H9 (cell line): ENCODE measurements at regions not wholly inside any gene's neighbourhood (a gene's known extent, or its start where the extent isn't known, plus 50 kb on each side); places are given as distances from the start of the nearest gene placed in this dataset.

Source experiments
- DNase-seq: peaks from one replicate; pipeline ENCODE4 v3.0.0-alpha.2; 2017
- H2AFZ ChIP-seq: one replicate; pipeline ENCODE4 v1.6.1; 2013; ENCODE audit warnings: mild to moderate bottlenecking, low read length, control low read depth, moderate library complexity
- H2AK5ac ChIP-seq: 2 replicates; pipeline ENCODE4 v1.6.1; 2013; ENCODE audit warnings: low read length, control low read depth, mixed read lengths; ENCODE audit not compliant: insufficient read length
- H2BK120ac ChIP-seq: one replicate; pipeline ENCODE4 v1.6.1; 2013; ENCODE audit warnings: low read depth, mild to moderate bottlenecking, low read length, control low read depth, inconsistent platforms; ENCODE audit not compliant: poor library complexity, severe bottlenecking
- H2BK12ac ChIP-seq: 2 replicates; pipeline ENCODE4 v1.6.1; 2013; ENCODE audit warnings: low read length, control low read depth, mixed read lengths, low read depth; ENCODE audit not compliant: insufficient read length
- H2BK15ac ChIP-seq: 2 replicates; pipeline ENCODE4 v1.6.1; 2013; ENCODE audit warnings: low read depth, low read length, control low read depth
- H2BK20ac ChIP-seq: one replicate; pipeline ENCODE4 v1.6.1; 2013; ENCODE audit warnings: low read depth, mild to moderate bottlenecking, low read length, control low read depth, inconsistent platforms; ENCODE audit not compliant: poor library complexity, severe bottlenecking
- H2BK5ac ChIP-seq: 2 replicates; pipeline ENCODE4 v1.6.1; 2013; ENCODE audit warnings: low read length, control low read depth, mixed read lengths; ENCODE audit not compliant: insufficient read length
- H3K14ac ChIP-seq: 2 replicates; pipeline ENCODE4 v1.6.1; 2013; ENCODE audit warnings: low read length, control low read depth; ENCODE audit not compliant: insufficient read depth
- H3K18ac ChIP-seq: 2 replicates; pipeline ENCODE4 v1.6.1; 2013; ENCODE audit warnings: low read depth, mild to moderate bottlenecking, mixed read lengths, low read length, control low read depth; ENCODE audit not compliant: insufficient read length
- H3K23ac ChIP-seq: 2 replicates; pipeline ENCODE4 v1.6.1; 2013; ENCODE audit warnings: low read length, control low read depth, mixed read lengths, low read depth; ENCODE audit not compliant: insufficient read length
- H3K23me2 ChIP-seq: 2 replicates; pipeline ENCODE4 v1.6.1; 2013; ENCODE audit warnings: low read depth, mild to moderate bottlenecking, mixed read lengths, low read length, control low read depth; ENCODE audit not compliant: insufficient read length, poor library complexity, severe bottlenecking
- H3K27ac ChIP-seq: 2 replicates; pipeline ENCODE4 v1.5.1; 2013; ENCODE audit warnings: low read length, control low read depth, mixed read lengths, low read depth; ENCODE audit not compliant: insufficient read length
- H3K27me3 ChIP-seq: 2 replicates; pipeline ENCODE4 v1.6.1; 2013; ENCODE audit warnings: low read length, control low read depth, inconsistent platforms; ENCODE audit not compliant: insufficient read depth
- H3K4ac ChIP-seq: 2 replicates; pipeline ENCODE4 v1.6.1; 2013; ENCODE audit warnings: low read depth, mild to moderate bottlenecking, control low read depth, inconsistent platforms, low read length, moderate library complexity
- H3K4me1 ChIP-seq: 2 replicates; pipeline ENCODE4 v1.6.1; 2013; ENCODE audit warnings: low read length, control low read depth, inconsistent platforms; ENCODE audit not compliant: insufficient read depth
- H3K4me2 ChIP-seq: 2 replicates; pipeline ENCODE4 v1.6.1; 2013; ENCODE audit warnings: low read length, control low read depth, mixed read lengths; ENCODE audit not compliant: insufficient read length, insufficient read depth
- H3K56ac ChIP-seq: 2 replicates; pipeline ENCODE4 v1.6.1; 2013; ENCODE audit warnings: low read depth, mild to moderate bottlenecking, mixed read lengths, low read length, control low read depth; ENCODE audit not compliant: insufficient read length
- H3K79me1 ChIP-seq: 2 replicates; pipeline ENCODE4 v1.6.1; 2013; ENCODE audit warnings: low read depth, mild to moderate bottlenecking, moderate library complexity, low read length, control low read depth, inconsistent platforms; ENCODE audit not compliant: insufficient read depth, poor library complexity, severe bottlenecking
- H3K79me2 ChIP-seq: 2 replicates; pipeline ENCODE4 v1.6.1; 2013; ENCODE audit warnings: low read length, control low read depth, inconsistent platforms; ENCODE audit not compliant: insufficient read depth
- H3K9ac ChIP-seq: 2 replicates; pipeline ENCODE4 v1.6.1; 2013; ENCODE audit warnings: low read length, control low read depth, mixed read lengths; ENCODE audit not compliant: insufficient read length; ENCODE audit errors: extremely low read depth
- H3K9me3 ChIP-seq: one replicate; pipeline ENCODE4 v1.6.1; 2013; ENCODE audit warnings: low read depth, low read length, inconsistent platforms; ENCODE audit not compliant: control insufficient read depth
- H3T11ph ChIP-seq: one replicate; pipeline ENCODE4 v1.6.1; 2013; ENCODE audit warnings: mild to moderate bottlenecking, low read length, control low read depth, inconsistent platforms
- H4K20me1 ChIP-seq: one replicate; pipeline ENCODE4 v1.6.1; 2013; ENCODE audit not compliant: control insufficient read depth, insufficient read length, insufficient read depth
- H4K5ac ChIP-seq: 2 replicates; pipeline ENCODE4 v1.6.1; 2013; ENCODE audit warnings: low read depth, mild to moderate bottlenecking, mixed read lengths, low read length, control low read depth; ENCODE audit not compliant: insufficient read length
- H4K8ac ChIP-seq: replicated peaks from 2 replicates; pipeline ENCODE4 v1.6.1; 2013; ENCODE audit warnings: low read length, control low read depth, mixed read lengths, low read depth; ENCODE audit not compliant: insufficient read length
- H4K91ac ChIP-seq: 2 replicates; pipeline ENCODE4 v1.6.1; 2013; ENCODE audit warnings: low read depth, mild to moderate bottlenecking, moderate library complexity, mixed read lengths, low read length, control low read depth; ENCODE audit not compliant: insufficient read length
- H3K27ac Mint-ChIP-seq, 3 experiments: 2 replicates in 2 of 3; 3 replicates in 1 of 3; pipeline ENCODE4 v1.8.0; 2020 to 2021; ENCODE audit warnings: mixed read lengths in 3 of 3, mild to moderate bottlenecking in 1 of 3, moderate library complexity in 1 of 3
- H3K27me3 Mint-ChIP-seq: 2 replicates; pipeline ENCODE4 v1.8.0; 2021; ENCODE audit warnings: low read depth, mild to moderate bottlenecking, moderate library complexity, mixed read lengths
- H3K36me3 Mint-ChIP-seq, 3 experiments: 2 replicates in 2 of 3; 3 replicates in 1 of 3; pipeline ENCODE4 v1.8.0; 2020 to 2021; ENCODE audit warnings: low read depth in 3 of 3, mixed read lengths in 3 of 3; ENCODE audit not compliant: insufficient read depth in 1 of 3
- H3K4me1 Mint-ChIP-seq, 2 experiments: 2 replicates each; pipeline ENCODE4 v1.8.0; 2020; ENCODE audit warnings: mixed read lengths in 2 of 2
- H3K4me3 Mint-ChIP-seq, 2 experiments: 2 replicates in 1 of 2; 3 replicates in 1 of 2; pipeline ENCODE4 v1.8.0; 2020 to 2021; ENCODE audit warnings: mild to moderate bottlenecking in 2 of 2, mixed read lengths in 2 of 2, moderate library complexity in 1 of 2
- H3K9me3 Mint-ChIP-seq, 2 experiments: 2 replicates in 1 of 2; 3 replicates in 1 of 2; pipeline ENCODE4 v1.8.0; 2020; ENCODE audit warnings: mild to moderate bottlenecking in 2 of 2, mixed read lengths in 2 of 2, moderate library complexity in 1 of 2
- CTCF ChIP-seq: fragments of 200-600 bp; sonication (generic); conservative IDR thresholded peaks from 3 replicates; pipeline ENCODE4 v1.8.0; 2021; ENCODE audit warnings: antibody characterized with exemption, mild to moderate bottlenecking
- WGBS: extraction: QIAGEN DNeasy Blood & Tissue Kit; methylation state at CpG from one replicate; pipeline ENCODE4 v1.1.7; 2013; ENCODE audit warnings: missing lambda C conversion rate, low lambda C conversion rate, mixed read lengths; ENCODE audit not compliant: insufficient read length; ENCODE audit errors: extremely low coverage; 5-methylcytosine and 5-hydroxymethylcytosine counted together

- Histone ChIP-seq H2BK15ac (no peak overlapping the region), H3K18ac (no peak overlapping the region), H2BK5ac (no peak overlapping the region), H3K4me1 (peaks cover 3% of the 10 kb centered on the region; the same call in 1 of the 2 replicates), H3K9me3 (no peaks in the 10 kb centered on the region), H3K79me1 (no peaks in the 10 kb centered on the region), H3K4me2 (no peak overlapping the region), H2AK5ac (no peak overlapping the region), H3K56ac (no peak overlapping the region), H2AFZ (no peak overlapping the region), H3K14ac (no peak overlapping the region), H3K9ac (no peak overlapping the region), H3K27me3 (no peaks in the 10 kb centered on the region), H3K23me2 (no peaks in the 10 kb centered on the region), H3K27ac (no peak overlapping the region), H3K23ac (no peak overlapping the region), H3T11ph (no peak overlapping the region), H4K8ac (no peak overlapping the region), H4K5ac (no peak overlapping the region), H2BK12ac (no peak overlapping the region), H4K91ac (no peak overlapping the region), H2BK120ac (no peak overlapping the region), H3K4ac (no peak overlapping the region), H3K79me2 (no peaks in the 10 kb centered on the region), H4K20me1 (no peaks in the 10 kb centered on the region), H2BK20ac (no peak overlapping the region)
- Mint-ChIP-seq H3K9me3 (no peaks in the 10 kb centered on the region; a peak in 1 of 5 replicates), H3K4me1 (peaks cover 19 to 22% of the 10 kb centered on the region in 2 experiments), H3K27ac (no peak overlapping the region), H3K36me3 (peaks cover 0 to 6% (median 0%) of the 10 kb centered on the region in 3 experiments; a peak in 2 of 7 replicates), H3K4me3 (no peak overlapping the region), H3K27me3 (peaks cover 1% of the 10 kb centered on the region; the same call in 1 of the 2 replicates)
- TF ChIP-seq CTCF: no peak
- no peak for DNase-seq
- no CpG with 5 or more reads among the region's 4 CpGs for WGBS
Measured at GRCh38 chr2:163474319-163474744, 261.5 kb downstream of the FIGN start.
